ENCODE measurements at regions not wholly inside any gene's neighbourhood (a gene's known extent, or its start where the extent isn't known, plus 50 kb on each side); places are given as distances from the start of the nearest gene placed in this dataset.

DNA sequence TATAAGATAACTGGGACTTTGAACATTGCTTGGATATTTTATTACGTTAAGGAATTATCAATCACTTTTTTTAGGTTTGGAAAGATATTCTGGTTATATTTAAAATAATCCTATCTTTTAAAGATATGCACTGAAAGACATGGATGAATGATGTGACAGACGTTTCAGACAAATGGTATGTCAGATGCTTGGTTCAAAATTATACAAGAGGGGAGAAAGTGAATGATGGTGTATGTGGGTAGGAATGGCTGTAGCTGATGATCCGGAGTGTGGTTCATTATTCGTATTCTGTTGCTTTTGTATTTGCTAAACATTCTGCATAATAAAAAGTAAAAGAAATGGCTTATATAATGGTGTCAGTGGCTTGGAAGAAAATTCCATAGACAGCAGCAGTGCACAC lies 51.0 kb upstream of the SNRPB2 start:
- DNase-seq, result no peak

DNA sequence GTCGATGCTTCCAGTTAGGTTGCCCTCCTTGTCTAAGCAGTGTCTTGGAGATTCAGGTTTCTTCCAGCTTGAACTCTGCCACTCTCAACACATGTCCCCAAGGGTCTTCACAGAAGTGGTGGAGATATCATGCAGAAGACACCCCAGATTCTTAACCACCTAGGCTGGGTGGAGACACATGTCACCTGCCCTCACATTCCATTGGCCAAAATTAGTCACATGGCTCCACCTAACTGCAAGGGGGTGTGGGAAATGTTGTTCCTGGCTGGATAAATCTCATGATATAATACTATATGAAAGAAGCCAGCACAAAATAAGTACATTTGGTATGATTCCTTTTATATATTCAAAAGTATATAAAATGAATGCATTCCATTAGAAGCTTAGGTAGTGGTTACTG lies 52.9 kb upstream of the SNRPB2 start:
- DNase-seq, result no peak

DNA sequence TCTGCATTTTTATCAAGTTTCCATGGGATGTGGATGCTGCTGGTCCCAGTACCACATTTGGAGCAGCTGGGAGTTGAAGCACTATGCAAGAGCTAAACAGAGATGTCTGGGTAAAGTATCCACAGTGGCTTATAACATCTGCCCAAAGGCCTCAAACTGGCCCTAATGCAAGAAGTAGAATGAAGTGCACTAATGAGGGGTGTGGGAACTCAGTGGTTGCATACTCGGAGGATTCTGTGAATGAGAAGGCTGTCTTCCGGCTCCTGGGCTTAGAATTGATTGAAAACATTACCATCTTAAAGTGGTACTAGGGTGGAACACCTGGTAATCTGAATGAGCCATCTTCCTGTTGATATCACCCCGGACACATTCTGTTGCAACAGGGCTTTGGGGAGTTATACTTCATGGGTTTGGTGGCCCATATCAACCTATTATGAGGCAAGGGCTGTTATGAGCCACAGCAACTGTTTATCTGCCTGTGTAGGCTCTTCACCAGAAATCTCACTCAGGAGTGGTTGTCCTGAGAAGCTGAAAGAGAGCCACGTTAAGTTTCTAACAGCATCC lies 54.7 kb upstream of the SNRPB2 start:
- DNase-seq, result no peak

DNA sequence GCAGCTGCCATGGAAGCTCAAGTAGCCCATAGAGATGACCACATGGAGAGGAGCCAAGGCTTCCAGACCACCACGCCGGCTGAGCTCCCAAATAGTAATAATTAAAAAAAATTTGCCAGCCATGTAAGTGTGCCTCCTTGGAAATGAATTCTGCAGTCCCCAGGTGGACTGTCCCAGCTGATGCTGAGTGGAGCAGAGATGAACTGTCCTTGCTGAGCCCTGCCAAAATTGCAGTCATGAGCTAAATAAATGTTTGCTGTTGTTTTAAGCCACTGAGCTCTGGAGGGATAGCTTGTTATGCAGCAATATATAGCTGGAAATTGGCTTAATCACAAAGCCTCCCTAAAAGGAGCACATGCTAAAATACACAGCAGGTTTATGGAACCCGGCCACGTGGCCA lies 55.6 kb upstream of the SNRPB2 start:
- DNase-seq, result no peak

DNA sequence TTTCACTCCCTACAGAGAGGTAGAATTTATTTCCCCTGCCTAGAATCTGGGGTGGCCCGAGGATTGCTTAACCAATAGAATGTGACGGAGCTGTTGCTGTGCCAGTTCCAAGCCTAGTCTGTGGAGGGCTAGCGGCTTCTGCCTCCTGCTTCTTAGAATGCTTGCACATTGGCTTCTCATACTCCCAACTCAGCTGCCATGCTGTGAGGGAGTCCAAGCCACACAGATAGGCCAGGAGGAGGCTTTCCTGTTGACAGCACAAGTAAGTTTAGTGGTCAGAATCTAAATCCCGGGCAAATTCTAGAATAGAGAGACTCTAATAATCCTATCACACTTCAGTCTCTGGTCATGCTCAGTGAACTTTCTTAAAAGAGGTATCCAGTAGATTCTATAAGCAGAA lies 57.5 kb upstream of the SNRPB2 start:
- no peak for DNase-seq

DNA sequence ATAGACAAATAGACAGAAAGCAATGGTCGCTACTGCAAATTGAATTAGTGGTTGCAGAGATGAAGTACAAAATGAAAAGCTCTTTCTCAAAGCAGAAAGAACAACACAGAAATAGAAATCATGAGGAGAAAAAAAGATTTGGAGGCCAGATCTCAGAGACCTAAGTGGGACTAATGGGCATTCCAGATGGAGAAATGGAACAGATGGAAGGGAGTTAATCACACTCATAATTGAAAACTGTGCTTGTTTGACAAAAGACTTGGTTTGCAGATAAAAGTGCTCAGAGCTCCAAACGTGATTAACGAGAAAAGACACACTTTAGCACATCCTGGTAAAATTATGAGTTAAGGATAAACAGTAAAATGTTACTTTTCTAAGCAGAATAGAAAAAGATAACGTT lies 58.1 kb upstream of the SNRPB2 start:
- no peak for DNase-seq

DNA sequence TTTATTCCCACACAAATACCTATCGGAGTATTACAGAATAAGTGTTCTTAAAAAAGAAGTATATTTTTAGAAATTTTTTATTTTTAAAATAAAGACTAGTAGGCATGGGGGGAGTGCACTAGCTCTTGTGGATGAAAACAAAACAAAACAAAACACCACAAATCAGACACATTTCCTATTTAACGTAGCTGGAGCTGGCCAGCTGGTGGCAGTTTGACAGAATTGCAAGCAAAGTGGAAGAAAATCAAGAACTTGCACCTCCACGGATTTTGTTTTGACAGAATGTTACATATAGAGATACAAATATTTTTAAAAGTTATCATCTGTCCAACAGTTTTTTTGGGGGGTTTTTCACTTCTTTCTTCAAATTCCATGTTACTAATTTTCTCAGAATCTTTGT lies 63.6 kb upstream of the SNRPB2 start:
- no peak for DNase-seq

DNA sequence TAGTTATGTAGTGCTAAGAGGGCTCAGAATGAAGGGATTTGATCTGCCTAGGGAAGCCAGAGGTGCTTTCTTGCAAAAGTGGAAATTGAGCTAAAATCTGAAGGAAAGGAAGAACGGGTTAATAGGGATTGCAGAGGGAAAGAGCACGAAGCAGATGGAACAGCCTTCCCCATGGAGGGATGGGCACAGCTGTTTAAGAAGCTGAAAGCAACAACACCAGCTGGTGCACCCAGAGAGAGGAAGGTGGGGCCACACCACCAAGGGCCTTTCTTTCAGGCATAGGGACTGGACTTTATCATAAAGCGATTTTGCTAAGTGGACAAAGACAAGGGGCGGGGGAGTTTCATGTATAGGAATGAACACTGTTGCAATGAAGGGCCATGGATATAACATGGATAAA lies 65.8 kb upstream of the SNRPB2 start:
- DNase-seq, result peak; percentile 75

DNA sequence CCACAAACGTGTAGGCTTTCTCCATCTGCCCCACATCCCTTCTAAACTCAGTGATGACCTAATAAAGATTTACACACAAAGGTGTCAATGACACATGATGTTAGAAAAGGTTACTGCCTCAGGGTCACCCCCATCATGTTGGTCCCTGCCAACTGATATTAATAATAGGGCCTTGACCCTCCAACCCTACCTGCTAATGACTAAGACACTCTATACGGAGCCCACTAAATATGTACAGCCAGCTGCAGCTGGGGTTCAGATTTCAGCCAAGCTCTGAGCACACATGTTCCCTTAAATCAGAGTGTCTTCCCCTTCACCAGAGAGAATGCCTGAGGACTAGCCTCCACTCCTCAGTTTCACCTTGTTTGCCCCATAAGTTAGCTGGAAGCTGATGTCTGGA lies 67.4 kb upstream of the SNRPB2 start:
- DNase-seq, result no peak

DNA sequence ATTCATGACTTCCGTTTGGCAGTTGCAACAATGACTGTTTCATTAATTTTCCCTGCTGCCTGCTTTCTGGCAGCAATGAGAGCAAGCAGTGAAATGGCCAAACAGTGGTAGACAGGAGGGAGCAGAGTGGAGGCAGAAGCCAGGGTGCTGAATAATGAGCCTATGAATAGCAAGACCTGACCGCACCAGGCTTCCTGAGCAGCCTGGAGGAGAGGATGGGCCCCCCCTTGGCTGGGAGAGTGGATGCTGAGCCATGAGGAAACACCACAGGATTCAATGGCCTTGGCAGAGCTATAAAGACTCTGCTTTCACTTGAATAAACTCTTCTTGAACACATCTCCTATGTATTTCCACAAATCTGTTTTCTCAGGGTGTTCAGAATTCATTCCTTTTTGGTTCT lies 68.1 kb upstream of the SNRPB2 start:
- DNase-seq, result no peak

DNA sequence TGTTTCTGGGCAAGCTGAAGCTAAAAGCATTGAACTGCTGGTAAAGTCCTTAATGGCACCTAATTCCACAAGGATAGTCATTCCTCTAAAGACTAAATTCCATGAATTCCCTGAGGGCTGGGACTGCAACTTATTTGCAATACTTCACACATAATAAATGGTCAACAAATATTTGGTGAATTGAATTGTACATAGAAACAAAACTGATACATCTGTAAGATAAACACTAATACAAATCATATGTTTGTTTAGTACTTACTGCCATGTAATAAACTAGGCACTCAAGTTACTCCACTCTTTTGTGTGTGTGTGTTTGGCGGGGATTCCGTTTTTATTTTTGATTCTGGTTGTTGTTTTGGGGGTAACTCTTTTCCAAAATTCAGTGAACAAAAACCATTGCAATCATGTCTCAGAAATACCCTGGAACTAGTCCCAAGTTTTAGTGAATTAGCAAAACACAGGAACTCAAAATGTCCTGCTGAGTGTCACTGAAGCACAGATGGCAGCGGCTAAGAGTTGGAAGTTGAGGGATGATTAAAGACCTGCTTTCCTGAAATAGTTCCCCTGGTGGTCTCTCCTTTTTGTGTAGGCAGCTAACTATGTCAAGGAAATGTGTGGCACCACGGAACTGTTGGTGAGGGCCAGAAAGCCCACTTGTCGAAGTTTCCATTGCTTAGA lies 74.8 kb upstream of the SNRPB2 start:
- no peak for DNase-seq

DNA sequence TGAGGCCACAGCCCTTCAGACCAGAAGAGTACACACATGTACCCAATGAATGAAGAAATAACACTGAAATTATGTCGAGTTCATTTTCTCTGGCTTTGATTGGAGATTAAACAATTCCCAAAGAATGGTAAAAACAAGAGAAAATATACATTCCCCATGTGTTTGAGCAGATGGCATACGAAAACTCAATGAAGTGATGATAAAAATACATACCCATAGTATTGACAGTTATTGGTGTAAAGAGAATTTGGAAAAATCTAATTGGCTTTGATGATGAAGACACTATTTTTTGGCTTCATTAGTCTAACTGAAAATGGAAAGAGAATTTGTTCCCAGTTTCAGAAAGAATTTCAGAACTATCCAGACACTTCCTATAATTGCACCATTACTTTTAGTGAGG lies 76.6 kb upstream of the SNRPB2 start:
- DNase-seq, result no peak

DNA sequence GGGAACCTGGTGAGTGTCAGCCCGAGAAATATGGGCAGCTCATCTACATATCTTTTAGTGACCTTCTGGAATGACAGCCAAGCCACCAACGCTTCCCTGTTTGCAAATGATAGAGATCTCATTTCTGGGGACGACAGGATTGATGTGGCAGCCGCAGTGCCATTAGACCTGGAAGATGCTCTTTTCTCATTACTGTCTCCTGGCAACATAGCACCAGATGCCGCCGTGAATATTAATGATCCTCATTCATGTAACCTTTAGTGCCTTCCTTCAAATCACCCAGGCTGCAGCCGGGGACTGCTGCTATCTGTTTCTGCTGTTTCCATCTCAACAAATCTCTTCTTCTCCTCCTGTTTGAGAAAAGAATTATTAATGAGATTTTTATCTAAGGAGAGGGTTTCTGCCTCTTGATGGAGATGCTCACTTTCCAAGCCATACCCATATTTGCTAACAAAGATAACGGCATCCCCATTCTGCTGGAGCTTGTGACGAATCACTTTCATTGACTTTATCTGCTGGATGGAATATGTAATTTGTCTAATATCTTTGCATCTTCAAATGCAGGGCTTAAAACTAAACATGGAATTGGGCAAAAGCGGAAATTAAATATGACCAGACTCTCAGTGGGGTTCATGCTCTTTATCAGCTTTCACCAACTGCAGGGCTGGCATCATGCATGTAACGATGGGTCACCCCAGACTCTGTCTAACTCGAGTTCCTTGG lies 74.8 kb upstream of the KIF16B start:
- peak; percentile 62 for DNase-seq

DNA sequence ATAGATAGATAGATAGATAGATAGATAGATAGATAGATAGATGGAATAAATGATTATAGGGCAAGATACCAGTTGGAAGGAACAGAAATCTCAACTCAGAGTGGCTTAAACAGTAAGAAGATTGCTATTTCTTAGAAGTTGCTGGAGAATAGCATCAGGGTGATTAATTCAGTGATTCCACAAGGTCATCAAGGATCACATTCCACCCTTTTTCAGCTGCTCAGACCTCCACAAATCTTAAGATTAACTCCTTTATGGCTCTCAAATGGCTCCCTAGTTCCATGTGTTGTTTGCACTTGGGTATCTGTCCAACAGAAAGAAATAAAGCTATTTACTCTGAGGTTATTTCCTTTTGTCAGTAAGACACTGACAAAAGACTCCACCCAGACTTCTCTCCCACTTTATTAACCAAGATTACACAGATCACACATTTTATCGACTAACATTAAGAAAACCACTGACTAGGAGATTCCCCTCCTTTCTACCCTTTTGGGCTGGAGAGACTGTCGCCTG lies 68.3 kb upstream of the KIF16B start:
- DNase-seq, result no peak

DNA sequence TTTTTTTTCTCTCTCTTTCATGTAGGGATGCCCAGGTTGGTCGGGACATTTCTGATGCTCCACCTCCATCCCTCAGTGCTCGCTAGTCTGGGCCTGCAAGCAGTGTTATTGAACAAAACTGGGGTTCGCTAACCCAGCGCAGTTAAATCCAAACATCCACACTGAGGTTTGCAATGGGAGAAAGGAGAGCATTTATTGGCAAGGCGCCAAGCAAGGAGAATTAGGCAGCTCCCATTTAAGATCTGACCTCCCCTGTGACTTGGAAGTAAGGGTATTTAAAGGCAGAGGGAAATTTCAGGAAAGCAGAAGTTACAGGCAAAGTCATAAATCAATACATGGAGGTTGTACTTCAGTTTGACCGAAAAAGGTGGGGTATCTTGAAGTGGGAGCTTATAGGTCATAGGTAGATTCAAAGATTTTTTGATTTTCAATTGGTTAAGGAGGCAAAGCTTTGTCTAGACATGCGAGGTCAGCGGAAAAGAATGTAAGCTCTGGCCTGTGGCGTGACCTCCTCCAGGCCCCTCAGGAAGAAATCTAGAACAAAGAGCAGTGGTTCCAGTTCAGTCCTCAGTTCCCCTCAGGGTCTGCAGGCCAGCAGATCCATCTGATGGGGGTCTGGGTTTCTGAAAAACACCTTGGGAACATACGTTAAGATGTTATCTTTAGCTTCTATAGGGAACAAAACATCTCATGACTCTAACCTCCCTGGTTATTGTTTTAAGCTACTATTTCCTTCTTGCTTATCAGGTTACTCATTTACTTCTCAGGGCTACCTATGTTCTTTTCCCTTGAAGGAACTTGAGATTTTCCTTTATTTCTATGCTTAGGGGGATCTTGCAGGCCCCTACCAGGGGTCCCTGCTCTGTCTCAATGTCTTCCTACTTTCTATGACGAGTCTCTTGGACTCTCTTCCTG lies 66.0 kb upstream of the KIF16B start:
- DNase-seq, result no peak

DNA sequence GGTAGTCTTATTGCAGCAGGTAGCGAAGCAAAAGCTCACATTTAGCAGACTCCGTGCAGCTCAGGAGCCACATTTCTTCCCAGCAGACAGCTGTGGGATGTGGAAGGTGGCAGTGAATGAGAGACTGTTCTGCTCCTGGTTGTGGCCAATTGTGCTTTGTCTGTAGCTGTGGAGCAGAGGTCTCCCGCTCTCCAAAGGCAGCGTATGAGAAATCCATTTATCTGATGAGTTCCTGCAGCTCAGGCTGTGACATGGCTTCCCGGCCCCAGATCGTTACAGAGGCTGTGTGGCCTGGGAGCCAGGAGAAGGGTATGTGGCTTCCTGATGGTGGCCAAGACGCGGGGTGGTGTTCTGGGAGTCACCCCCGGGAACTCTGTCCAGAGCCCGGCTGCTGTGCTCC lies 64.5 kb upstream of the KIF16B start:
- no peak for DNase-seq

DNA sequence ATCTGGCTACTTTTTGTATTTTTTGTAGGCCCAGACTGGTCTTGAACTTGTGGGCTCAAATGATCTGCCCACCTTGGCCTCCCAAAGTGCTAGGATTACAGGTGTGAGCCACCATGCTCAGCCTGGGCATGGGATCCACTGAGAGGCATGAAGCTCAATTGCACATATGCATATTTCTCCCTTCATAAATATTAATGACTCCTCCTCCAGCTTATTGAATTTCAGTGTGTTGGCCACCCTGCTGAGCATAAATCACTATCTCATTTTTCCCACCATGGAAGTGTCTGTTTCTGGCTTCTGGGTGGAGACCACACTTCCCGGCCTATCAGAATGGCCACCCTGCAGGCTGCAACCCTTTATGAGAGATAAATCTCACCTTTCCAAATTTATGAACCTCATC lies 53.6 kb upstream of the KIF16B start:
- DNase-seq, result no peak

DNA sequence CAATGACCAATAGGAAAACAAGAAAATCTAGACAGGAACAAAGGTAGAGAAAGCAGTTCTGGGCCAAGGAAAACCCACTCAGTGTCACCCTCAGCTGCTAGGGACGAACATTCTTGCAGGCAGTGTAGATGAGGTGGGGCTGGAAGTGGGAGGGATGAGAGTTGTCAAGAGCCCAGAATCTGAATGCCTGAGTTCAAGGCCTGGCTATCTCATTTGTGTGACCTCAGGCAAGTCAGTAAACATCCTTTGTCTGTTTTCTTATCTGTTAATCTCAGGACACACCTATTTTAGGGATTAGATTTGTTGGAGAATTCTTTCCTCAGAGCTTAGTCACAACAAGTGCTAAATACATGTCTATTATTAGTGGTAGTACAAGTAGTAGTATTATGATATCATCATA lies 50.9 kb upstream of the KIF16B start:
- no peak for DNase-seq
